Endothelial cell of umbilical vein (primary cell): ENCODE measurements at regions not wholly inside any gene's neighbourhood (a gene's known extent, or its start where the extent isn't known, plus 50 kb on each side); places are given as distances from the start of the nearest gene placed in this dataset.

Source experiments
- BruUV-seq: library from RNA; stranded (reverse); fragments of 400-500 nt; replicated peaks from 2 replicates; lab custom pipeline; 2021; lab: Mats Ljungman, UMichigan
- CTCF ChIA-PET: fragments of 300-600, 350-600 bp; sonication (Branson Sonifier 250); formaldehyde crosslinking; loops from one replicate; lab custom pipeline; 2021; ENCODE audit warnings: antibody characterized with exemption, inconsistent platforms; lab: Charles Lee
- POLR2A ChIA-PET: fragments of 300-600, 350-600 bp; sonication (Branson Sonifier 250); formaldehyde crosslinking; loops from one replicate; lab custom pipeline; 2021; ENCODE audit warnings: antibody characterized with exemption, inconsistent platforms; lab: Charles Lee
- DNase-seq: peaks from one replicate; pipeline ENCODE4 v3.0.0-alpha.2; 2011; ENCODE audit warnings: low read depth, low spot score
- FAIRE-seq: peaks from 2 replicates; lab custom pipeline; 2011; peaks lifted over from hg19 to GRCh38; lab: Jason Lieb, UNC
- H2AFZ ChIP-seq: 2 replicates; pipeline ENCODE4 v1.6.0; 2012; ENCODE audit warnings: low read depth, low read length, control low read depth, inconsistent platforms
- H3K27ac ChIP-seq: 2 replicates; pipeline ENCODE4 v1.5.1; 2011; ENCODE audit warnings: low read depth, mild to moderate bottlenecking, control low read depth, low read length, moderate library complexity; ENCODE audit not compliant: insufficient read depth
- H3K27me3 ChIP-seq, 2 experiments: 2 replicates each; pipeline versions ENCODE4 v1.6.0 to v1.6.1; 2011; ENCODE audit warnings: low read length in 2 of 2, mixed read lengths in 1 of 2; ENCODE audit not compliant: control insufficient read depth in 2 of 2, insufficient read depth in 2 of 2
- H3K36me3 ChIP-seq, 2 experiments: 2 replicates in 1 of 2; 3 replicates in 1 of 2; pipeline ENCODE4 v1.5.1; 2011; ENCODE audit warnings: low read length in 2 of 2, mild to moderate bottlenecking in 1 of 2, moderate library complexity in 1 of 2; ENCODE audit not compliant: control insufficient read depth in 2 of 2, insufficient read depth in 2 of 2; ENCODE audit errors: extremely low read depth in 1 of 2
- H3K4me1 ChIP-seq: 3 replicates; pipeline ENCODE4 v1.5.1; 2011; ENCODE audit warnings: mild to moderate bottlenecking, low read length; ENCODE audit not compliant: control insufficient read depth, insufficient read depth; ENCODE audit errors: extremely low read depth
- H3K4me2 ChIP-seq: 2 replicates; pipeline ENCODE4 v1.6.1; 2011; ENCODE audit warnings: low read length, control low read depth, mixed read lengths; ENCODE audit not compliant: insufficient read depth
- H3K4me3 ChIP-seq, 3 experiments: fragments of 200-600 bp in 1 of 3; sonication (generic), shearing (Covaris generic) in 1 of 3; replicated peaks in 1 of 3; 2 replicates each; pipeline ENCODE4 v1.5.1; 2011 to 2016; ENCODE audit warnings: control low read depth in 3 of 3, low read length in 3 of 3, mild to moderate bottlenecking in 2 of 3, inconsistent platforms in 1 of 3, low read depth in 1 of 3, moderate library complexity in 1 of 3; ENCODE audit not compliant: insufficient read depth in 1 of 3
- H3K79me2 ChIP-seq: 2 replicates; pipeline ENCODE4 v1.6.0; 2012; ENCODE audit warnings: low read length, inconsistent platforms; ENCODE audit not compliant: control insufficient read depth, insufficient read depth
- H3K9ac ChIP-seq: replicated peaks from 2 replicates; pipeline ENCODE3; 2011; ENCODE audit warnings: low read length, control low read depth; ENCODE audit not compliant: insufficient read depth; ENCODE audit errors: extremely low read depth
- H3K9me1 ChIP-seq: replicated peaks from 3 replicates; pipeline ENCODE4 v1.6.0; 2011; ENCODE audit warnings: mild to moderate bottlenecking, low read length; ENCODE audit not compliant: control insufficient read depth, insufficient read depth; ENCODE audit errors: extremely low read depth
- H3K9me3 ChIP-seq: replicated peaks from 2 replicates; pipeline ENCODE4 v1.5.1; 2012; ENCODE audit warnings: low read length, inconsistent platforms; ENCODE audit not compliant: control insufficient read depth, insufficient read depth
- H4K20me1 ChIP-seq: replicated peaks from 2 replicates; pipeline ENCODE3; 2011; ENCODE audit warnings: mild to moderate bottlenecking, low read length; ENCODE audit not compliant: control insufficient read depth, insufficient read depth; ENCODE audit errors: extremely low read depth
- CTCF ChIP-seq, 2 donors: IDR thresholded peaks; 1 replicate in 1 of 2; 2 replicates in 1 of 2; pipeline ENCODE4 v1.5.1; 2011; ENCODE audit warnings: low read length in 2 of 2, mild to moderate bottlenecking in 2 of 2, moderate library complexity in 2 of 2, control low read depth in 1 of 2, inconsistent platforms in 1 of 2, low read depth in 1 of 2; ENCODE audit not compliant: insufficient read depth in 1 of 2; ENCODE audit errors: extremely low read depth in 1 of 2
- EZH2 ChIP-seq: IDR thresholded peaks from 2 replicates; pipeline ENCODE4 v1.6.1; 2012; ENCODE audit warnings: borderline replicate concordance, low read depth, mild to moderate bottlenecking, moderate library complexity, low read length, inconsistent platforms; ENCODE audit not compliant: severe bottlenecking
- FOS ChIP-seq: IDR thresholded peaks from 2 replicates; pipeline ENCODE4 v1.6.1; 2011; ENCODE audit warnings: mild to moderate bottlenecking, low read length, moderate library complexity, borderline replicate concordance; ENCODE audit not compliant: insufficient read depth
- GATA2 ChIP-seq: IDR thresholded peaks from 2 replicates; pipeline ENCODE4 v1.7.0; 2011; ENCODE audit warnings: low read depth, mild to moderate bottlenecking, moderate library complexity, mixed read lengths, low read length; ENCODE audit not compliant: insufficient read length, insufficient read depth
- JUN ChIP-seq: IDR thresholded peaks from 2 replicates; pipeline ENCODE4 v1.6.1; 2011; ENCODE audit warnings: borderline replicate concordance, low read depth; ENCODE audit not compliant: insufficient read length, insufficient read depth
- MAX ChIP-seq: IDR thresholded peaks from 2 replicates; pipeline ENCODE4 v1.6.1; 2011; ENCODE audit not compliant: insufficient read depth, insufficient read length
- MYC ChIP-seq: IDR thresholded peaks from one replicate; pipeline ENCODE4 v1.6.1; 2011; ENCODE audit warnings: mild to moderate bottlenecking, low read depth, low read length
- POLR2A ChIP-seq: IDR thresholded peaks from 2 replicates; pipeline ENCODE4 v1.6.1; 2012; ENCODE audit warnings: low read depth, mild to moderate bottlenecking, control low read depth, low read length
- POLR2AphosphoS5 ChIP-seq: IDR thresholded peaks from 2 replicates; pipeline ENCODE4 v1.6.1; 2012; ENCODE audit warnings: low read depth, mild to moderate bottlenecking, control low read depth, low read length, moderate library complexity; ENCODE audit not compliant: insufficient read depth
- dilution Hi-C: fragments of 300-500 bp; cut with MboI; formaldehyde crosslinking; loops from one replicate; pipeline ENCODE4 v1.15.0; 2019; ENCODE audit warnings: low sequenced_read_pairs; ENCODE audit not compliant: extremely low pct_ligation_motif_present
- intact Hi-C: fragments of 100-400 bp; cut with micrococcal nuclease; formaldehyde crosslinking; loops from one replicate; pipeline ENCODE4 v1.10.0; 2022

- no peak overlapping the region for H3K4me3 ChIP-seq
- no peak for TF ChIP-seq CTCF (IDR thresholded peaks at IDR 0.05; ENCODE audit: extremely low read depth in 1 of 2, insufficient read depth in 1 of 2, low read depth in 1 of 2, low read length in 2 of 2)
- TF ChIP-seq MYC = no peak
- no peak for TF ChIP-seq GATA2
- no peak for TF ChIP-seq FOS
- TF ChIP-seq POLR2A = no peak
- no peak for TF ChIP-seq EZH2
- TF ChIP-seq MAX = no peak
- TF ChIP-seq POLR2AphosphoS5 = no peak
- TF ChIP-seq JUN = no peak
- no peaks in the 10 kb centered on the region for H3K27me3 ChIP-seq
- ChIA-PET CTCF (no interaction called here), POLR2A (no interaction called here)
- H4K20me1 ChIP-seq = no peaks in the 10 kb centered on the region
- no peaks in the 10 kb centered on the region for H3K9me1 ChIP-seq
- no peaks in the 10 kb centered on the region for H3K36me3 ChIP-seq
- no peak overlapping the region for H3K27ac ChIP-seq
- H3K4me1 ChIP-seq = no peaks in the 10 kb centered on the region
- no peak overlapping the region for H3K9ac ChIP-seq
- dilution Hi-C loops = no loop called here
- no peaks in the 10 kb centered on the region for H3K79me2 ChIP-seq
- no peak overlapping the region for H2AFZ ChIP-seq
- FAIRE-seq = no peak
- H3K4me2 ChIP-seq = no peak overlapping the region
- no peak for DNase-seq
- intact Hi-C loops = no loop called here
- no TSS peak for BruUV-seq
- no peaks in the 10 kb centered on the region for H3K9me3 ChIP-seq
These were observed 706.5 kb upstream of the MIR17HG start for GRCh38 chr13:90640976-90641375.
